ENCODE measurements at regions not wholly inside any gene's neighbourhood (a gene's known extent, or its start where the extent isn't known, plus 50 kb on each side); places are given as distances from the start of the nearest gene placed in this dataset.
"Not testable (repeated sequence)": the region's sequence is repeated elsewhere in the genome, so short reads cannot be mapped to it uniquely, and the experiment has no call there.

GRCh38 chr9:85871008-85871407 lies 69.9 kb upstream of the NAA35 start:
- H3K36me3 ChIP-seq (ENCODE audit: control insufficient read depth, low read length): no peaks in the 10 kb centered on the region
- H3K9me3 ChIP-seq (ENCODE audit: control insufficient read depth, insufficient read depth, low read length): no peaks in the 10 kb centered on the region
- no peaks in the 10 kb centered on the region for H3K9me2 ChIP-seq (replicated peaks; ENCODE audit: control insufficient read depth, low read length)
- no peaks in the 10 kb centered on the region for H4K20me1 ChIP-seq (ENCODE audit: control insufficient read depth, insufficient read depth, low read depth, low read length)
- 0 out of 2 replicates have a peak, but pooled peaks cover 3% of the 10 kb centered on the region for H3K4me1 ChIP-seq (ENCODE audit: control insufficient read depth, low read length)
- no peak for TF ChIP-seq CTCF (IDR thresholded peaks at IDR 0.05; ENCODE audit: low read depth, low read length, poor library complexity, severe bottlenecking)
- no peak for TF ChIP-seq EZH2phosphoT487 (IDR thresholded peaks at IDR 0.05; ENCODE audit: borderline replicate concordance, low read length)
- H3K27me3 ChIP-seq (ENCODE audit: control insufficient read depth, low read length): no peaks in the 10 kb centered on the region
- H3K4me3 ChIP-seq (ENCODE audit: low read length): no peak overlapping the region
- H3K4me2 ChIP-seq (ENCODE audit: low read length): no peak overlapping the region
- no peaks in the 10 kb centered on the region for H3K79me2 ChIP-seq (ENCODE audit: control insufficient read depth, low read length)
- H3F3A ChIP-seq (ENCODE audit: control insufficient read depth, insufficient read depth): no peaks in the 10 kb centered on the region
- no peak overlapping the region for H3K27ac ChIP-seq (ENCODE audit: low read depth, low read length)

GRCh38 chr9:85871683-85872082 lies 69.3 kb upstream of the NAA35 start:
- H3K4me1 ChIP-seq (ENCODE audit: control insufficient read depth, low read length); H3K4me3 ChIP-seq (ENCODE audit: low read length); H3K9me2 ChIP-seq (replicated peaks; ENCODE audit: control insufficient read depth, low read length); H3K27me3 ChIP-seq (ENCODE audit: control insufficient read depth, low read length); H3K79me2 ChIP-seq (ENCODE audit: control insufficient read depth, low read length); H4K20me1 ChIP-seq (ENCODE audit: control insufficient read depth, insufficient read depth, low read depth, low read length); H3K36me3 ChIP-seq (ENCODE audit: control insufficient read depth, low read length); H3F3A ChIP-seq (ENCODE audit: control insufficient read depth, insufficient read depth); H3K27ac ChIP-seq (ENCODE audit: low read depth, low read length); H3K9me3 ChIP-seq (ENCODE audit: control insufficient read depth, insufficient read depth, low read length); H3K4me2 ChIP-seq (ENCODE audit: low read length): not testable (repeated sequence)

- Histone ChIP-seq H3K4me1 (ENCODE audit: control insufficient read depth, low read length) (0 out of 2 replicates have a peak, but pooled peaks cover 3% of the 10 kb centered on the region), H3K27ac (ENCODE audit: low read depth, low read length) (no peak overlapping the region), H3K4me2 (ENCODE audit: low read length) (no peak overlapping the region), H4K20me1 (ENCODE audit: control insufficient read depth, insufficient read depth, low read depth, low read length) (no peaks in the 10 kb centered on the region), H3K9me2 (replicated peaks; ENCODE audit: control insufficient read depth, low read length) (no peaks in the 10 kb centered on the region), H3K27me3 (ENCODE audit: control insufficient read depth, low read length) (0 out of 2 replicates have a peak, but pooled peaks cover 2% of the 10 kb centered on the region), H3F3A (ENCODE audit: control insufficient read depth, insufficient read depth) (no peaks in the 10 kb centered on the region), H3K36me3 (ENCODE audit: control insufficient read depth, low read length) (no peaks in the 10 kb centered on the region), H3K79me2 (ENCODE audit: control insufficient read depth, low read length) (no peaks in the 10 kb centered on the region), H3K9me3 (ENCODE audit: control insufficient read depth, insufficient read depth, low read length) (no peaks in the 10 kb centered on the region), H3K4me3 (ENCODE audit: low read length) (no peak overlapping the region)
- no peak for TF ChIP-seq EZH2phosphoT487 (IDR thresholded peaks at IDR 0.05; ENCODE audit: borderline replicate concordance, low read length)
- TF ChIP-seq CTCF (IDR thresholded peaks at IDR 0.05; ENCODE audit: low read depth, low read length, poor library complexity, severe bottlenecking): no peak
These were observed 68.5 kb upstream of the NAA35 start for GRCh38 chr9:85872463-85872862.

GRCh38 chr9:85876628-85877027 lies 64.3 kb upstream of the NAA35 start:
- H4K20me1 ChIP-seq (ENCODE audit: control insufficient read depth, insufficient read depth, low read depth, low read length): no peaks in the 10 kb centered on the region
- no peak for TF ChIP-seq CTCF (IDR thresholded peaks at IDR 0.05; ENCODE audit: low read depth, low read length, poor library complexity, severe bottlenecking)
- TF ChIP-seq EZH2phosphoT487 (IDR thresholded peaks at IDR 0.05; ENCODE audit: borderline replicate concordance, low read length): no peak
- H3K36me3 ChIP-seq (ENCODE audit: control insufficient read depth, low read length): no peaks in the 10 kb centered on the region
- 0 out of 2 replicates have a peak, but pooled peaks cover 2% of the 10 kb centered on the region for H3K27me3 ChIP-seq (ENCODE audit: control insufficient read depth, low read length)
- H3K4me2 ChIP-seq (ENCODE audit: low read length): no peak overlapping the region
- H3K27ac ChIP-seq (ENCODE audit: low read depth, low read length): no peak overlapping the region
- H3K4me3 ChIP-seq (ENCODE audit: low read length): no peak overlapping the region
- H3K9me3 ChIP-seq (ENCODE audit: control insufficient read depth, insufficient read depth, low read length): no peaks in the 10 kb centered on the region
- no peaks in the 10 kb centered on the region for H3K9me2 ChIP-seq (replicated peaks; ENCODE audit: control insufficient read depth, low read length)
- H3F3A ChIP-seq (ENCODE audit: control insufficient read depth, insufficient read depth): no peaks in the 10 kb centered on the region
- no peaks in the 10 kb centered on the region for H3K79me2 ChIP-seq (ENCODE audit: control insufficient read depth, low read length)
- 0 out of 2 replicates have a peak, but pooled peaks cover 2% of the 10 kb centered on the region for H3K4me1 ChIP-seq (ENCODE audit: control insufficient read depth, low read length)

- not testable (repeated sequence) for H3K79me2 ChIP-seq (ENCODE audit: control insufficient read depth, low read length); H3K4me2 ChIP-seq (ENCODE audit: low read length); H4K20me1 ChIP-seq (ENCODE audit: control insufficient read depth, insufficient read depth, low read depth, low read length); H3K36me3 ChIP-seq (ENCODE audit: control insufficient read depth, low read length); H3K27me3 ChIP-seq (ENCODE audit: control insufficient read depth, low read length); H3K27ac ChIP-seq (ENCODE audit: low read depth, low read length); H3K4me1 ChIP-seq (ENCODE audit: control insufficient read depth, low read length); H3K9me2 ChIP-seq (replicated peaks; ENCODE audit: control insufficient read depth, low read length); H3K4me3 ChIP-seq (ENCODE audit: low read length); H3F3A ChIP-seq (ENCODE audit: control insufficient read depth, insufficient read depth); H3K9me3 ChIP-seq (ENCODE audit: control insufficient read depth, insufficient read depth, low read length)
These were observed 61.9 kb upstream of the NAA35 start for GRCh38 chr9:85878872-85879597.

GRCh38 chr9:85880507-85880906 lies 60.4 kb upstream of the NAA35 start:
- H3K27ac ChIP-seq (ENCODE audit: low read depth, low read length); H3K9me3 ChIP-seq (ENCODE audit: control insufficient read depth, insufficient read depth, low read length); H3K9me2 ChIP-seq (replicated peaks; ENCODE audit: control insufficient read depth, low read length); H3K4me3 ChIP-seq (ENCODE audit: low read length); H3K79me2 ChIP-seq (ENCODE audit: control insufficient read depth, low read length); H3K4me2 ChIP-seq (ENCODE audit: low read length); H3K36me3 ChIP-seq (ENCODE audit: control insufficient read depth, low read length); H4K20me1 ChIP-seq (ENCODE audit: control insufficient read depth, insufficient read depth, low read depth, low read length); H3K27me3 ChIP-seq (ENCODE audit: control insufficient read depth, low read length); H3F3A ChIP-seq (ENCODE audit: control insufficient read depth, insufficient read depth); H3K4me1 ChIP-seq (ENCODE audit: control insufficient read depth, low read length): not testable (repeated sequence)

Measured in DOHH2 (cell line).